Activated CD4-positive, alpha-beta T cell treated with anti-CD3 and anti-CD28 coated beads, Interleukin-2, amount 50 U/mL, for 24 hours (primary cell): ENCODE measurements at regions not wholly inside any gene's neighbourhood (a gene's known extent, or its start where the extent isn't known, plus 50 kb on each side); places are given as distances from the start of the nearest gene placed in this dataset.

Source experiments
- DNase-seq, 2 donors: peaks; one replicate each; pipeline ENCODE4 v3.0.0-alpha.2; 2020; ENCODE audit warnings: low read depth in 1 of 2, low spot score in 1 of 2

DNA sequence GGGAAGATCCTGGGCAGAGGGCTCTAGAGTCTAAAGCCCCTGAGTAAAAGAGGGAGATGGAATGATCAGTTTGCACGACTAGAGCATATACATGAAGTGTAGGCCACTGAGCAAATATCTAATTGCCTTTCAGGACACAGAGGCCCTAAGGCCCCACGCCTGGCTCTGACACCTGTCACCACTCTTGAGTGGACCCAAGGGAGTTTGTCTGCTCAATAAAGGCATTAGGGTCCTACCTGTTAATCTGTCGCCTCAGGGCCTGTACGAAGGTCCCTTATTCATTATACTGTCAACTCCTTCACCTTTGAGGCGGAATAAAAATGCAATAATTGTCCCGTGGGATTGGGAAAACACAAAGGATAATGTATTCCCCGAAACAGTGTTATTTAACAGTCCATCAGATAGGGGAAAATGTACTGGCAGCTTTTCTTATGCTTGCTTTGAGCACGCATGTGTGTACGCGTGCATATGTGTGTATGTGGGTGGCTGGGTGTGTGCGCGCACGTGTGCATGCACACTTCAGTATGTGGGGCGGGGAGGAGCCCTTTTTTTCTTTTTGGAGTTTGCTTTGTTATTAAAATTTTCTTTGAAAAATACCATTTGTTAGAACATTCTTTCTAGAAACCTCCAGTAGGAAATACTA lies 161.8 kb upstream of the SERP2 start:
- DNase-seq = no peak

GRCh38 chr13:44212633-44213396 lies 160.8 kb upstream of the SERP2 start:
- no peak for DNase-seq

- DNase-seq = no peak
These were observed 155.0 kb upstream of the SERP2 start for GRCh38 chr13:44218501-44219240.

GRCh38 chr13:44219577-44220548 lies 153.8 kb upstream of the SERP2 start:
- no peak for DNase-seq

DNA sequence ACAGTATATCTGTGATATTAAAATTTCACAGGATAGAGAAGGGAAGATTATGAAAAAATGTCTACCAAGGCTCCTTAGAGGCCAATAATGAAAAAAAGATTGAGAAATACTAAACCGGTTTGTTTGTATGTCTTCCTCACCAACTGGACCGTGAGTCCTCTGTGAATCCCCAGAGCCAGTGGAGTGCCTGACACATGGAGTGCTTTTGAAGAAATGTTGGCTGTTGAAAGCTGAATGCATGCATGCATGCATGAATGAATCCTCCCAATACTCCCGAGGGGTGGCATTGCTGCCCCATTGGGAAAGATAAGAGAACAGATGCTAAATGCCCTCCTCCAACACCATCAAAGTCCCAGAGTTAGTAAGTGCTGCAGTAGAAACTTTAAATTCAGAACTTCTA lies 152.7 kb upstream of the SERP2 start:
- DNase-seq = no peak

GRCh38 chr13:44221657-44222056 lies 152.0 kb upstream of the SERP2 start:
- DNase-seq = no peak

- DNase-seq = no peak
These were observed 149.7 kb upstream of the SERP2 start for GRCh38 chr13:44223770-44224444.

DNA sequence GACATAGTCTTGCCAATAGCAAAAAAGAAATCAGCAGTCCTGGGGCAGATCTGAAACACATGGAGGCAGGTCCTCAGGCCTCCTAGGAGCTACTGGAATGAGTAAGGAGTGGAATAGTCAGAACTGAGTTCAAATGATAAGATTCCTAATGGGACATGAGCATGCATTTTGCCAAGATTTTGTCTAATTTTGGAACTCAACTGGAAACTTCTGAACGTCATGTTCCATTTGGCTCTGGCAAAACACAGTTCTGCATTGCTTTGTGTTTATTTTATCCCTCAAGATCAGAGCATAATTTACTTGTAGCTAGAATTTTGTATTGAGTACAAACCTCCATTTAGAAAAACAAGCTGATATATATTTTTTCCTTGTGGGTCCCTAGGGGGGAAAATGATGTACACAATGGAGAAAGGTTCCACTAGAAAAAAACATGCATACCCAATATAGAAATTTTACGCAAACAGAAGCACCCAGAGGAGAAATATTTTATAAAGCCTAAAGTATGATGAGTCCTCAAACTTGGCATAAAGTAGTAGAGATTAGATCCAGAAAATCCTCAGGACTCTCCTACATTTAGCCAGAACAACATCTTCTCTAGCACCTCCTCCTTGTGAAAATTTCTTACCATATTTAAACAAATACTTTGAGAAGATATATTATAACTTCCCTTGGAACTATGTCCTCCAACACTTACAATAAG lies 149.0 kb upstream of the SERP2 start:
- DNase-seq = no peak

- no peak for DNase-seq
These were observed 144.1 kb upstream of the SERP2 start for GRCh38 chr13:44229371-44230030.

DNA sequence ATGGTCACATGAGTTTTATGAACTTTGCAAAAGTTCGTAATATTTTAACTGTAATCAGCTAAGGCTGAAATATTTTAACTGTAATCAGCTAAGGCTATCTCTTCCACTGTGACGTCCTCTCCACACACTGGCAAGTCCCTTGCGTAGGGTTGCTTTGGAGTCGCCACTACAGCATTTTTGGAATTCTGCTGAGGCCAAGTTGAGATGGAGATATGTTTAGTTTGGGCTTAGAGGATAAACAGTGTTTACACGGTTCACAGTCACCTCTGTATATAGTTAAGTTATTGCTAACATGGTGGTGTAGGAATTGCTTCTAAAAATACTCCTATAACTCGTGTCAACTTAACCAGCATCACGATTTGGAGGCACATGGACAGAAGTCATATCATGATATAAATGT lies 143.6 kb upstream of the SERP2 start:
- DNase-seq = no peak

GRCh38 chr13:44230736-44231135 lies 142.9 kb upstream of the SERP2 start:
- DNase-seq = no peak

- DNase-seq = no peak
These were observed 141.7 kb upstream of the SERP2 start for GRCh38 chr13:44231786-44232516.

DNA sequence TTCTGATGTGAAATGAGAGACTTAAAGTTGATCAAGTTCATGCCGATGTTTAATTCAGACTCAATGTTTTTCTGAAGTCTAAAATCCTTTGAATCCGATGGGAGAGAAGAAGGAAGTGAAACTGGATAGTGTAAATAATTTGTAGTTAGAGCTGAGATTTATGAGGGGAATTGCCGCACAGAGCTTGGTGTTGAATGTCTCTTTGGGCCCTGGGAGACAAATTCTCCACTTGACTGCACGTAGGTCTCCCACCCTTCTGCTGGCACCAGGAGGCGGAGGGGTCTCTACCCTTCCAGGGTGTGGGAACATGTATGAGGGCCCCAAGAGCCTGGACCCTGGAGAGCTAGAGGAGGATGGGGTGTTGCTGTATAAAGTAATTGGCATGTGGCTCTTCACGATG lies 140.8 kb upstream of the SERP2 start:
- no peak for DNase-seq

- no peak for DNase-seq
These were observed 139.1 kb upstream of the SERP2 start for GRCh38 chr13:44234566-44234965.

GRCh38 chr13:44236370-44236769 lies 137.3 kb upstream of the SERP2 start:
- DNase-seq = no peak

DNA sequence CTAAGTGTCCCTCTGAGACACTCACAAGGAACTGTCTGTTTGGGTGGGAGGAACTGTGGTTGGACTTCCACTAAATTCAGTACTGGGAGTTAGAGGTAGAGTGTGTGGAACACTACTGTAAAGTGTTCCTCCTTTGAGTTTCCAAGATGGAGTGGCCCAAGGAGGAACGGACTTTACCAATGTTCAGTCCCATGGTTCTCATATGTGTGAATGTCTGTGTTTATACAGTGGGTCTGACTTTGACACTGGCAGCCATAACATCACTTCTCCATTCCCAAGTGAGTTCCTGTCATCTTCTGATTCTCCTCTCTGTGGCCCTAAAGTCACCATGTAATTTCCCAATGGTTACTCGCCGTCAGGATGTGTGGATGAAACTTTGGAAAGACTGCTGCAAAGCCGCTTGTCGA lies 136.8 kb upstream of the SERP2 start:
- DNase-seq = no peak

DNA sequence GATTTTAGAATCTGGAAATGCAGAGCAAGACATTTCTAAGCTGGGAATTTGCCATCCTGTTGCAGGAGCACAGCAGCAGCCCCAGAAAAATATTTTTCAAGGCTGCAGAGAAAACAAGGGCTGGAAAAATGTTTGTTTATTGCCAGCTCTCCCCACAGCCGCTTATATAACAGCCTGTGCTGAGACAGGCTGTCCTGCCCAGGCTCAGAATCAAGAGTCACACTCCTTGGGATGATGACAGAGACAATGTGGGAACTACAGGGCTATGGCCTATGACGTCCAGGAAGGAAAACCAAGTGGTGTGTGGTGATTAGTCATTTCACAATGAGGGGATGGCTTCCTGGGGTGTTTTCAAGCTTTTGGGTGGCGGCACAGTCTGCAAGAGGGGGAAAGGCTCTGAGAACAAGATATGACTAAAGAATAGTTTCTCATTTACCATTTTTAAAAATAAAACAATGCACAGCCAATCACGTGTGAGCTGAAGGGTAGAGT lies 136.3 kb upstream of the SERP2 start:
- no peak for DNase-seq

- no peak for DNase-seq
These were observed 135.7 kb upstream of the SERP2 start for GRCh38 chr13:44237881-44238421.
